CD4-positive, alpha-beta T cell (primary cell): ENCODE measurements at regions not wholly inside any gene's neighbourhood (a gene's known extent, or its start where the extent isn't known, plus 50 kb on each side); places are given as distances from the start of the nearest gene placed in this dataset.

Experiments used
- ATAC-seq: fragments of 200-7000 bp; cut with Tn5 transposase; one replicate; pipeline ENCODE4 v1.10.0; 2022; ENCODE audit warnings: mild to moderate bottlenecking; ENCODE audit not compliant: poor library complexity
- CTCF ChIA-PET: fragments of 350-600 bp; sonication (Branson Sonifier 250); formaldehyde crosslinking; loops from one replicate; lab custom pipeline; 2021; ENCODE audit warnings: antibody characterized with exemption, inconsistent platforms; lab: Charles Lee
- POLR2A ChIA-PET: fragments of 350-600 bp; sonication (Branson Sonifier 250); formaldehyde crosslinking; loops from one replicate; lab custom pipeline; 2021; ENCODE audit warnings: antibody characterized with exemption, inconsistent platforms; lab: Charles Lee
- DNase-seq, 14 experiments: peaks; one replicate each; pipeline ENCODE4 v3.0.0-alpha.2; 2013 to 2020; ENCODE audit warnings: mixed read lengths in 2 of 14
- H3K27ac ChIP-seq, 2 donors: one replicate each; pipeline versions ENCODE4 v1.5.1 to v1.7.0; 2013; ENCODE audit warnings: low read length in 2 of 2, low read depth in 1 of 2, mild to moderate bottlenecking in 1 of 2
- H3K27me3 ChIP-seq, 2 experiments: 1 replicate in 1 of 2; 2 replicates in 1 of 2; pipeline versions ENCODE4 v1.6.1 to v1.7.0; 2013; ENCODE audit warnings: low read length in 2 of 2, control low read depth in 1 of 2, mild to moderate bottlenecking in 1 of 2, moderate library complexity in 1 of 2; ENCODE audit not compliant: insufficient read depth in 2 of 2, control insufficient read depth in 1 of 2
- H3K36me3 ChIP-seq: one replicate; pipeline ENCODE4 v1.6.1; 2013; ENCODE audit warnings: low read length, control low read depth; ENCODE audit not compliant: insufficient read depth
- H3K4me1 ChIP-seq: one replicate; pipeline ENCODE4 v1.6.1; 2013; ENCODE audit warnings: low read length, control low read depth; ENCODE audit not compliant: insufficient read depth
- H3K4me3 ChIP-seq: one replicate; pipeline ENCODE4 v1.5.1; 2013; ENCODE audit warnings: mild to moderate bottlenecking, low read length, moderate library complexity
- H3K9me3 ChIP-seq, 2 experiments: 1 replicate in 1 of 2; 2 replicates in 1 of 2; pipeline versions ENCODE4 v1.6.1 to v1.7.0; 2013; ENCODE audit warnings: low read length in 2 of 2, mild to moderate bottlenecking in 2 of 2, control low read depth in 1 of 2, moderate library complexity in 1 of 2; ENCODE audit not compliant: control insufficient read depth in 1 of 2, insufficient read depth in 1 of 2
- H3K27ac Mint-ChIP-seq: one replicate; pipeline ENCODE4 v1.8.0; 2020; ENCODE audit warnings: mixed read lengths
- H3K27me3 Mint-ChIP-seq: one replicate; pipeline ENCODE4 v1.8.0; 2021; ENCODE audit warnings: mixed read lengths
- H3K36me3 Mint-ChIP-seq: one replicate; pipeline ENCODE4 v1.8.0; 2021; ENCODE audit warnings: low read depth, mixed read lengths
- H3K4me1 Mint-ChIP-seq: one replicate; pipeline ENCODE4 v1.8.0; 2021; ENCODE audit warnings: low read depth, mixed read lengths
- H3K4me3 Mint-ChIP-seq: one replicate; pipeline ENCODE4 v1.8.0; 2020; ENCODE audit warnings: mild to moderate bottlenecking, mixed read lengths
- H3K9me3 Mint-ChIP-seq: one replicate; pipeline ENCODE4 v1.8.0; 2020; ENCODE audit warnings: mixed read lengths
- intact Hi-C, 2 experiments: fragments of 100-400 bp; cut with DNase I in 1 of 2; cut with micrococcal nuclease in 1 of 2; formaldehyde crosslinking; loops; one replicate each; pipeline versions ENCODE4 v1.15.1 to v1.9.0; 2023 to 2025; cut with DNase I, micrococcal nuclease
- TF ChIP-seq, protein P1 (sequence below): fragments of 200-600 bp; IDR thresholded peaks from one replicate; pipeline ENCODE4 v1.8.0; 2022; ENCODE audit warnings: antibody characterized with exemption, mild to moderate bottlenecking

DNA sequence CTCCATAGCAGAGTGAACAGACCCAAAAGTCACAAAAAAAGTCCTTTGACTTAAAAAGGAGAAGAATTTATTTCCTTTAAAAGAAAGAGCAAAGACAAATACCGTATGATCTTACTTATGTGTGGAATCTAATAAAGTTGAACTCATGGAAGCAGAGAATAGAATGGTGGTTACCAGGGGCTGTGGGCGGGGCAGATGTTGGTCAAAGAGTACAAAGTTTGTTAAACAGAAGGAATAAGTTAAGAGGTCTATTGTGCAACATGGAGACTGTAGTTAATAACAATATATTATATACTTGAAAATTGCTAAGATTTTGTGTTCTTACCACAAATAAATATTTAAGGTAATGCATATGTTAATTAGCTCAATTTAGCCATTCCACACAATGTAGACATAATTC lies 173.3 kb upstream of the S100G start:
- TF ChIP-seq, protein P1, sequence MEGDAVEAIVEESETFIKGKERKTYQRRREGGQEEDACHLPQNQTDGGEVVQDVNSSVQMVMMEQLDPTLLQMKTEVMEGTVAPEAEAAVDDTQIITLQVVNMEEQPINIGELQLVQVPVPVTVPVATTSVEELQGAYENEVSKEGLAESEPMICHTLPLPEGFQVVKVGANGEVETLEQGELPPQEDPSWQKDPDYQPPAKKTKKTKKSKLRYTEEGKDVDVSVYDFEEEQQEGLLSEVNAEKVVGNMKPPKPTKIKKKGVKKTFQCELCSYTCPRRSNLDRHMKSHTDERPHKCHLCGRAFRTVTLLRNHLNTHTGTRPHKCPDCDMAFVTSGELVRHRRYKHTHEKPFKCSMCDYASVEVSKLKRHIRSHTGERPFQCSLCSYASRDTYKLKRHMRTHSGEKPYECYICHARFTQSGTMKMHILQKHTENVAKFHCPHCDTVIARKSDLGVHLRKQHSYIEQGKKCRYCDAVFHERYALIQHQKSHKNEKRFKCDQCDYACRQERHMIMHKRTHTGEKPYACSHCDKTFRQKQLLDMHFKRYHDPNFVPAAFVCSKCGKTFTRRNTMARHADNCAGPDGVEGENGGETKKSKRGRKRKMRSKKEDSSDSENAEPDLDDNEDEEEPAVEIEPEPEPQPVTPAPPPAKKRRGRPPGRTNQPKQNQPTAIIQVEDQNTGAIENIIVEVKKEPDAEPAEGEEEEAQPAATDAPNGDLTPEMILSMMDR: no peak
- H3K27me3 ChIP-seq: no peaks in the 10 kb centered on the region
- no peaks in the 10 kb centered on the region for H3K9me3 ChIP-seq
- H3K4me3 ChIP-seq: no peak overlapping the region
- intact Hi-C loops: no loop called here
- no peaks in the 10 kb centered on the region for H3K36me3 Mint-ChIP-seq
- no peaks in the 10 kb centered on the region for H3K4me1 ChIP-seq
- ChIA-PET POLR2A (no interaction called here), CTCF (no interaction called here)
- no peaks in the 10 kb centered on the region for H3K27me3 Mint-ChIP-seq
- no peak overlapping the region for H3K27ac Mint-ChIP-seq
- peaks cover 2% of the 10 kb centered on the region for H3K4me1 Mint-ChIP-seq
- DNase-seq (no peak), ATAC-seq (no peak)
- no peak overlapping the region for H3K4me3 Mint-ChIP-seq
- H3K27ac ChIP-seq: no peak overlapping the region
- H3K36me3 ChIP-seq: no peaks in the 10 kb centered on the region
- no peaks in the 10 kb centered on the region for H3K9me3 Mint-ChIP-seq

DNA sequence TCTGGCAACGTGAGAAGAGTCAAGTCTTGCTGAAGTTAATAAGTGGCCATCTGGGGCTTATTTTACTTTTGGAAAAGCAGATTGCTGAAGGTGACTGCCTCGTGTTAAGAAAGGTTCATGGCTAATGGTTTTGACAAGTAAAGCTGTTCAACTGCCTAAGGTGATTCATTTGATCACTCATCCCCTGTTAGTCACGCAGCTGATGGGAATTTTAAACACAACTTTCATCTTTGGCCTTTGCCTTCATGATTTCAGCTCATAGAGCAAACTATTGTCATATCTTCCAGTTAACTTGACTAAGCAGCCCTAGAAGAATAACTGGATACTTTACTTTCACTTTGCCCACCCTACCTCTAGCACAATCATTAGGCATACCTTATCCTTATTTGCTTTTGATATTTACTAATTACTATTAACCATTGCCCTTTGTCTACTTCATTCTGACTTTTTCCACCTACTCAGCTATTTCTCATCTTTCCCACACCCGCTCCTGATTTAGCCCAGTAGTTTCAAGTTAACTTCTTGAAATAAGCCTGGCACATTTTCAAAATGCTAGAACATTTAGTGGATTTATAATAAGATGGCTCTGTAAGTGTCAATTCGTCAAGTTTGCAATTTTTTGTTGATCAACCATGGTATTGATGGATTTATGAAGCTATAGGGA lies 170.6 kb upstream of the S100G start:
- H3K36me3 Mint-ChIP-seq: no peaks in the 10 kb centered on the region
- ATAC-seq (no peak), DNase-seq (no peak)
- ChIA-PET CTCF (no interaction called here), POLR2A (no interaction called here)
- no peaks in the 10 kb centered on the region for H3K9me3 Mint-ChIP-seq
- H3K27me3 Mint-ChIP-seq: no peaks in the 10 kb centered on the region
- no peak overlapping the region for H3K27ac ChIP-seq
- H3K27me3 ChIP-seq: no peaks in the 10 kb centered on the region
- H3K9me3 ChIP-seq: no peaks in the 10 kb centered on the region
- peaks cover 5% of the 10 kb centered on the region for H3K4me1 Mint-ChIP-seq
- H3K27ac Mint-ChIP-seq: no peak overlapping the region
- H3K4me3 ChIP-seq: no peak overlapping the region
- intact Hi-C loops: no loop called here
- TF ChIP-seq, protein P1: no peak
- H3K4me1 ChIP-seq: peaks cover 2% of the 10 kb centered on the region
- no peaks in the 10 kb centered on the region for H3K36me3 ChIP-seq
- H3K4me3 Mint-ChIP-seq: no peak overlapping the region

DNA sequence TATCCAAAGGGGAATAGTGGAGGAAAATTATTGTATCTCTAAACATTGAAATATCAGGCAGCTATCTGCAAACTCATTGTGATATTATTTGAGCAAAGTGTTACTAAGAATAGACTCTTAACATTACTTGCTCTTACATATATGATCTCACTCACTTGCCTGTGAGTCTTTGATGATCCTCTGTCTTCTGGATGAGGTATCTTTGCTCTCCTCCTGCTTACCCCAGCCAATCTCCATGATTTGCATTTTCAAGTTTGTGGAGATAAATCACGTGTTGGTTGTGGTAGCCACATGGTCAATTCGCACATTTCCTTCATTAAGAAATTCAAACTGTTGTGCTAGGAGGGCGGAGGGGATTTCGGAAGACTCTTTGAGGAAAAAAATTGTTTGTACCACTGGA lies 169.9 kb upstream of the S100G start:
- H3K36me3 Mint-ChIP-seq: no peaks in the 10 kb centered on the region
- no peaks in the 10 kb centered on the region for H3K27me3 Mint-ChIP-seq
- H3K4me3 ChIP-seq: no peak overlapping the region
- H3K4me1 Mint-ChIP-seq: peaks cover 12% of the 10 kb centered on the region
- DNase-seq: no peak
- H3K27ac Mint-ChIP-seq: no peak overlapping the region
- CTCF ChIA-PET: no interaction called here
- H3K9me3 Mint-ChIP-seq: no peaks in the 10 kb centered on the region
- POLR2A ChIA-PET: no interaction called here
- H3K36me3 ChIP-seq: no peaks in the 10 kb centered on the region
- TF ChIP-seq, protein P1: no peak
- H3K9me3 ChIP-seq: no peaks in the 10 kb centered on the region
- H3K4me1 ChIP-seq: peaks cover 2% of the 10 kb centered on the region
- ATAC-seq: no peak
- intact Hi-C loops: no loop called here
- no peak overlapping the region for H3K27ac ChIP-seq
- H3K27me3 ChIP-seq: no peaks in the 10 kb centered on the region
- no peak overlapping the region for H3K4me3 Mint-ChIP-seq
